NCI-H146 treated with DMSO at 0.1 percent for 48 hours (cell line): ENCODE measurements at regions not wholly inside any gene's neighbourhood (a gene's known extent, or its start where the extent isn't known, plus 50 kb on each side); places are given as distances from the start of the nearest gene placed in this dataset.
"Not testable (repeated sequence)": the region's sequence is repeated elsewhere in the genome, so short reads cannot be mapped to it uniquely, and the experiment has no call there.

Experiments used
- DNase-seq: peaks from one replicate; lab custom pipeline; 2025; ENCODE audit not compliant: unreplicated experiment; lab: John Stamatoyannopoulos, UW

GRCh38 chr6:119526561-119527230, 177.1 kb upstream of the MAN1A1 start:
- DNase-seq: no peak

- no peak for DNase-seq
Measured at GRCh38 chr6:119524410-119524809, 174.8 kb upstream of the MAN1A1 start.

GRCh38 chr6:119523556-119523955, 174.0 kb upstream of the MAN1A1 start:
- no peak for DNase-seq

GRCh38 chr6:119521251-119521650, 171.7 kb upstream of the MAN1A1 start:
- DNase-seq: no peak

- no peak for DNase-seq
Measured at GRCh38 chr6:119517428-119517827, 167.9 kb upstream of the MAN1A1 start.

- no peak for DNase-seq
Measured at GRCh38 chr6:119514345-119514744, 164.8 kb upstream of the MAN1A1 start.

GRCh38 chr6:119511024-119511423, 161.5 kb upstream of the MAN1A1 start:
- DNase-seq: no peak

GRCh38 chr6:119510246-119510645, 160.7 kb upstream of the MAN1A1 start:
- DNase-seq: no peak

GRCh38 chr6:119506631-119507174, 157.1 kb upstream of the MAN1A1 start:
- DNase-seq: no peak

GRCh38 chr6:119501798-119502483, 152.4 kb upstream of the MAN1A1 start:
- DNase-seq: no peak

GRCh38 chr6:119499797-119500196, 150.2 kb upstream of the MAN1A1 start:
- no peak for DNase-seq

GRCh38 chr6:119497988-119498727, 148.6 kb upstream of the MAN1A1 start:
- DNase-seq: no peak

GRCh38 chr6:119495230-119495683, 145.7 kb upstream of the MAN1A1 start:
- DNase-seq: no peak

- DNase-seq: no peak
Measured at GRCh38 chr6:119493980-119494379, 144.4 kb upstream of the MAN1A1 start.

- not testable (repeated sequence) for DNase-seq
Measured at GRCh38 chr6:119491112-119491511, 141.6 kb upstream of the MAN1A1 start.

GRCh38 chr6:119490050-119490449, 140.5 kb upstream of the MAN1A1 start:
- DNase-seq: not testable (repeated sequence)

- DNase-seq: no peak
Measured at GRCh38 chr6:119484598-119484997, 135.0 kb upstream of the MAN1A1 start.

GRCh38 chr6:119483908-119484307, 134.3 kb upstream of the MAN1A1 start:
- DNase-seq: no peak

- DNase-seq: no peak
Measured at GRCh38 chr6:119482850-119483285, 133.3 kb upstream of the MAN1A1 start.

GRCh38 chr6:119481976-119482375, 132.4 kb upstream of the MAN1A1 start:
- DNase-seq: no peak

GRCh38 chr6:119480961-119481497, 131.5 kb upstream of the MAN1A1 start:
- DNase-seq: no peak
